Endodermal cell (in vitro differentiated cells): ENCODE measurements at regions not wholly inside any gene's neighbourhood (a gene's known extent, or its start where the extent isn't known, plus 50 kb on each side); places are given as distances from the start of the nearest gene placed in this dataset.
A peak's percentile ranks its signal among the peaks of the same experiment; 100 is the strongest.

Experiments used
- DNase-seq: peaks from one replicate; pipeline ENCODE4 v3.0.0-alpha.2; 2017
- H3K27ac ChIP-seq: 2 replicates; pipeline ENCODE4 v1.5.1; 2013; ENCODE audit warnings: mild to moderate bottlenecking, low read depth, low read length, moderate library complexity
- H3K27me3 ChIP-seq: 2 replicates; pipeline ENCODE4 v1.6.1; 2013; ENCODE audit warnings: mild to moderate bottlenecking, low read length, moderate library complexity; ENCODE audit not compliant: insufficient read depth, control insufficient read depth, poor library complexity, severe bottlenecking
- H3K36me3 ChIP-seq: 2 replicates; pipeline ENCODE4 v1.7.0; 2013; ENCODE audit warnings: mild to moderate bottlenecking, low read length, moderate library complexity; ENCODE audit not compliant: control insufficient read depth, insufficient read depth
- H3K4me1 ChIP-seq: one replicate; pipeline ENCODE4 v1.7.0; 2013; ENCODE audit warnings: low read length; ENCODE audit not compliant: control insufficient read depth, insufficient read depth
- H3K4me3 ChIP-seq: 2 replicates; pipeline ENCODE4 v1.5.1; 2013; ENCODE audit warnings: mild to moderate bottlenecking, low read length, moderate library complexity
- H3K9ac ChIP-seq: 2 replicates; pipeline ENCODE4 v1.6.1; 2013; ENCODE audit warnings: mild to moderate bottlenecking, low read length, moderate library complexity; ENCODE audit not compliant: poor library complexity, severe bottlenecking; ENCODE audit errors: extremely low read depth
- H3K9me3 ChIP-seq: 2 replicates; pipeline ENCODE4 v1.6.1; 2013; ENCODE audit warnings: mild to moderate bottlenecking, low read length, moderate library complexity; ENCODE audit not compliant: control insufficient read depth
- H3K27ac Mint-ChIP-seq: 2 replicates; pipeline ENCODE4 v1.8.0; 2020; ENCODE audit warnings: mixed read lengths
- H3K27me3 Mint-ChIP-seq: 2 replicates; pipeline ENCODE4 v1.8.0; 2021; ENCODE audit warnings: mild to moderate bottlenecking, mixed read lengths; ENCODE audit not compliant: insufficient read depth
- H3K36me3 Mint-ChIP-seq: 2 replicates; pipeline ENCODE4 v1.8.0; 2020; ENCODE audit warnings: low read depth, mixed read lengths
- H3K4me1 Mint-ChIP-seq: 2 replicates; pipeline ENCODE4 v1.8.0; 2020; ENCODE audit warnings: mixed read lengths
- H3K4me3 Mint-ChIP-seq: 2 replicates; pipeline ENCODE4 v1.8.0; 2020; ENCODE audit warnings: mild to moderate bottlenecking, moderate library complexity, mixed read lengths
- H3K9me3 Mint-ChIP-seq: 2 replicates; pipeline ENCODE4 v1.8.0; 2020; ENCODE audit warnings: mild to moderate bottlenecking, mixed read lengths
- CTCF ChIP-seq: fragments of 200-600 bp; sonication (generic); conservative IDR thresholded peaks from 2 replicates; pipeline ENCODE4 v1.5.0; 2021; ENCODE audit warnings: antibody characterized with exemption, mild to moderate bottlenecking
- WGBS, 2 experiments: methylation state at CpG; one replicate each; pipeline versions ENCODE4 v1.1.5 to v1.1.7; 2013; ENCODE audit warnings: missing lambda C conversion rate in 2 of 2, mixed read lengths in 1 of 2; ENCODE audit not compliant: insufficient coverage in 1 of 2, insufficient read length in 1 of 2; 5-methylcytosine and 5-hydroxymethylcytosine counted together

GRCh38 chr2:234357666-234358065, 139.2 kb downstream of the ARL4C start:
- H3K4me1 ChIP-seq = no peaks in the 10 kb centered on the region
- Mint-ChIP-seq H3K4me1 (peaks cover 14% of the 10 kb centered on the region), H3K9me3 (peaks cover 17% of the 10 kb centered on the region), H3K27me3 (peaks cover 2% of the 10 kb centered on the region), H3K4me3 (no peak overlapping the region), H3K36me3 (no peaks in the 10 kb centered on the region), H3K27ac (no peak overlapping the region)
- H3K27ac ChIP-seq = no peak overlapping the region
- H3K27me3 ChIP-seq = no peaks in the 10 kb centered on the region
- no peak for TF ChIP-seq CTCF
- H3K4me3 ChIP-seq = no peak overlapping the region
- no peak overlapping the region for H3K9ac ChIP-seq
- no peak for DNase-seq
- H3K9me3 ChIP-seq = peaks cover 10% of the 10 kb centered on the region
- H3K36me3 ChIP-seq = no peaks in the 10 kb centered on the region
- WGBS, 2 experiments = 85 to 92% methylated on average over 2 of the region's 3 CpGs

DNA sequence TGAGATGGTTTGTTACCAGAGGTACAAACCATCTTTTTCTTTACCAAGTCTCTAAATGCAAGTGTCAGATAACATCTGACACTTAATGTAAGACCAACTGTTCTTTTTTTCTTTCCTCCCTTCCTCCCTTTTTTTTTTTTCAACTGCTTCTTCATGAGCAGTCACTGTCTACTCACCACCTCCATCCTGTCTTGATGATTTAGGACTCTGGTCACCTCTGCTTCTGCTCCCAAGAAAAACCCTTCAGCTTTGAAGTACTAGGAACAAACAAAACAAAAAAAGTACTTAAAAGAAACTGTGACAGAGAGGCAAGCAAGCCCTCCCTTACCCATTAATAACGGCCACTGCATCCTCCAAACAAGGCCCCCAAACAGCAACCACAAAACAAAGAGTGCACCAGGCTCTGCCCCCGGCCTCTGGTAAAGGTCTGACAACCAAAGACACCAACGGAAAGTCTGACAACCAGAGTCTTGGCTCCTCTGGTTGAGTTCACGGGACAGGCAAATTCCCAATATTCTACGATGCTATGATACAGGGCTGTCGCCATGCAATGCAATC, 141.0 kb downstream of the ARL4C start:
- H3K27me3 Mint-ChIP-seq = no peaks in the 10 kb centered on the region
- Histone ChIP-seq H3K27me3 (no peaks in the 10 kb centered on the region), H3K36me3 (no peaks in the 10 kb centered on the region), H3K9ac (no peak overlapping the region), H3K9me3 (peaks cover 15% of the 10 kb centered on the region), H3K4me1 (no peaks in the 10 kb centered on the region), H3K27ac (peak overlapping the region; percentile 61), H3K4me3 (no peak overlapping the region)
- DNase-seq = no peak
- H3K4me3 Mint-ChIP-seq = no peak overlapping the region
- TF ChIP-seq CTCF = no peak
- no peak overlapping the region for H3K27ac Mint-ChIP-seq
- no peaks in the 10 kb centered on the region for H3K36me3 Mint-ChIP-seq
- 71 to 82% methylated on average over 1 to 6 of the region's 6 CpGs for WGBS, 2 experiments
- H3K9me3 Mint-ChIP-seq = peaks cover 22% of the 10 kb centered on the region
- peaks cover 9% of the 10 kb centered on the region for H3K4me1 Mint-ChIP-seq

DNA sequence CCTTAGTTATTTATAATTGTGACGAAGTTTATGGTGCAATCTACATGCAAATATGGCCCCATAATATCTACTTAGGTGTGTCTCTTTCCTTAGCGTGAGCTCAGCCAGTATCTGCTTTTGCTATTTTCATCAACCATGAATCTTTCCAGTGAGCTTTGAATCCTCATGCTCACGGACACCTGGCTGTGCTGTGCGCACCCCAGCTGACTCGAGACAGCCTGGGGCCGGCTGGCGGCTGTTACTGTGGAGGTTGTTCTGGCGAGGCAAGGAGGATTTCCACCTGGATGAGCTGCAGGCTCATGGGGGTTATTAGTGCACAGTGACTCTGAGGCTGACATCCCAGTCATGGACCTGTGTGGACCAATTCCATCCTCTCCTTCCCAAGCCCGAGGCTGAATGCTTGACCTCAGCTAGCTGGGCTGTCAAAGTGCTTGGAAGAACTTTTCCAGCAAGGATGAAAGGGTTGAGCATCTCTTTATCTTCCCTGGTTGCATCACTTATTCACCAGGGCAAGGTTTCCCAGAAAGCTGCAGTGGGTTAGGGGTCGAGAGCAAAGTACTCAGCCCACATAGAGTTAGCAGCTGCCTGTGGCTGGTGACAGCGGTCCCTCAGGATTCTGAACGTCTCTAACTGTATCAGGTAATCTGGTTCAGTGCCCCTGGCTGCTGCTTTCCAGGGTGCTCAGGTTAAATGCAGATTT, 141.7 kb downstream of the ARL4C start:
- H3K27ac ChIP-seq = no peak overlapping the region
- no peaks in the 10 kb centered on the region for H3K27me3 ChIP-seq
- no peak for TF ChIP-seq CTCF
- Mint-ChIP-seq H3K36me3 (no peaks in the 10 kb centered on the region), H3K4me3 (no peak overlapping the region), H3K4me1 (peaks cover 9% of the 10 kb centered on the region), H3K9me3 (peaks cover 22% of the 10 kb centered on the region), H3K27me3 (no peaks in the 10 kb centered on the region), H3K27ac (no peak overlapping the region)
- 83 to 85% methylated on average over 6 to 12 of the region's 12 CpGs for WGBS, 2 experiments
- H3K9ac ChIP-seq = no peak overlapping the region
- H3K4me1 ChIP-seq = no peaks in the 10 kb centered on the region
- H3K9me3 ChIP-seq = peaks cover 15% of the 10 kb centered on the region
- DNase-seq = peak; percentile 71
- H3K4me3 ChIP-seq = no peak overlapping the region
- no peaks in the 10 kb centered on the region for H3K36me3 ChIP-seq
